Fibroblast of villous mesenchyme (primary cell): ENCODE measurements at regions not wholly inside any gene's neighbourhood (a gene's known extent, or its start where the extent isn't known, plus 50 kb on each side); places are given as distances from the start of the nearest gene placed in this dataset.

Experiments
- DNase-seq: peaks from one replicate; pipeline ENCODE4 v3.0.0-alpha.2; 2010; ENCODE audit warnings: low read depth
- H3K4me3 ChIP-seq: 2 replicates; pipeline ENCODE4 v1.5.1; 2011; ENCODE audit warnings: low read depth, mild to moderate bottlenecking, low read length
- CTCF ChIP-seq: IDR thresholded peaks from 2 replicates; pipeline ENCODE4 v1.5.1; 2012; ENCODE audit warnings: low read depth, mild to moderate bottlenecking, low read length; ENCODE audit not compliant: insufficient read depth

GRCh38 chr16:86651013-86651627, 72.8 kb downstream of the FOXL1 start:
- H3K4me3 ChIP-seq, result no peak overlapping the region
- no peak for DNase-seq
- no peak for TF ChIP-seq CTCF

- no peak for TF ChIP-seq CTCF
- DNase-seq, result no peak
- H3K4me3 ChIP-seq, result no peak overlapping the region
Measured at GRCh38 chr16:86651823-86652222, 73.5 kb downstream of the FOXL1 start.

GRCh38 chr16:86653285-86654006, 75.1 kb downstream of the FOXL1 start:
- no peak for DNase-seq
- no peak overlapping the region for H3K4me3 ChIP-seq
- TF ChIP-seq CTCF, result no peak

- DNase-seq, result no peak
- no peak for TF ChIP-seq CTCF
- no peak overlapping the region for H3K4me3 ChIP-seq
Measured at GRCh38 chr16:86657972-86658371, 79.6 kb downstream of the FOXL1 start.

GRCh38 chr16:86660623-86661022, 82.3 kb downstream of the FOXL1 start:
- TF ChIP-seq CTCF, result no peak
- H3K4me3 ChIP-seq, result no peak overlapping the region
- no peak for DNase-seq

- DNase-seq, result peak; percentile 5
- no peak for TF ChIP-seq CTCF
- no peak overlapping the region for H3K4me3 ChIP-seq
Measured at GRCh38 chr16:86661706-86662105, 83.4 kb downstream of the FOXL1 start.
